ENCODE measurements at regions not wholly inside any gene's neighbourhood (a gene's known extent, or its start where the extent isn't known, plus 50 kb on each side); places are given as distances from the start of the nearest gene placed in this dataset.
A peak's percentile ranks its signal among the peaks of the same experiment; 100 is the strongest.

DNA sequence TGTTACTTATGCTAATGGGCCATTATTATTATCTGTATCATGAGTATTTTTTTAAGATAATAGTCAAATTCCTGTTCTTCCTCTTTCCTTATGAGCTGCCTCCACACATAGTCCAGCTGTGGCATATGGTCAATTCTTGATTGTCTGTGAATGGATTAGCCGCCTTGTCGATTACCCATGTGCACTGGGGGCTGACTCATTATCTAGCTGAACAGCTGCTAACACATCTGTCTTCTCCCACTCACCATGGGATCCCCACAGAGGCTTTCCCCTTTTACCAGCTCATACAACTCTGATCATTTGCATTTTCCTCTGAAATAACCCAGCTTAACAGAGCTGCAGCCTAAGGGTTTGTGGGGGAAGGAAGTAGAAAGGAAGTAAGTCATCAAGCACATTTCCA is 915.0 kb downstream of the CDH11 start:
- H3K9me2 ChIP-seq (replicated peaks; ENCODE audit: control insufficient read depth, low read length): no peaks in the 10 kb centered on the region
- no peaks in the 10 kb centered on the region for H3K36me3 ChIP-seq (ENCODE audit: control insufficient read depth, low read length)
- no peaks in the 10 kb centered on the region for H3K27me3 ChIP-seq (ENCODE audit: control insufficient read depth, low read length)
- H3K27ac ChIP-seq (ENCODE audit: low read depth, low read length): no peak overlapping the region
- no peaks in the 10 kb centered on the region for H3F3A ChIP-seq (ENCODE audit: control insufficient read depth, insufficient read depth)
- peak overlapping the region; percentile 17; the same call in 1 of the 2 replicates for H3K4me2 ChIP-seq (ENCODE audit: low read length)
- no peak for TF ChIP-seq EZH2phosphoT487 (IDR thresholded peaks at IDR 0.05; ENCODE audit: borderline replicate concordance, low read length)
- TF ChIP-seq, protein P1, sequence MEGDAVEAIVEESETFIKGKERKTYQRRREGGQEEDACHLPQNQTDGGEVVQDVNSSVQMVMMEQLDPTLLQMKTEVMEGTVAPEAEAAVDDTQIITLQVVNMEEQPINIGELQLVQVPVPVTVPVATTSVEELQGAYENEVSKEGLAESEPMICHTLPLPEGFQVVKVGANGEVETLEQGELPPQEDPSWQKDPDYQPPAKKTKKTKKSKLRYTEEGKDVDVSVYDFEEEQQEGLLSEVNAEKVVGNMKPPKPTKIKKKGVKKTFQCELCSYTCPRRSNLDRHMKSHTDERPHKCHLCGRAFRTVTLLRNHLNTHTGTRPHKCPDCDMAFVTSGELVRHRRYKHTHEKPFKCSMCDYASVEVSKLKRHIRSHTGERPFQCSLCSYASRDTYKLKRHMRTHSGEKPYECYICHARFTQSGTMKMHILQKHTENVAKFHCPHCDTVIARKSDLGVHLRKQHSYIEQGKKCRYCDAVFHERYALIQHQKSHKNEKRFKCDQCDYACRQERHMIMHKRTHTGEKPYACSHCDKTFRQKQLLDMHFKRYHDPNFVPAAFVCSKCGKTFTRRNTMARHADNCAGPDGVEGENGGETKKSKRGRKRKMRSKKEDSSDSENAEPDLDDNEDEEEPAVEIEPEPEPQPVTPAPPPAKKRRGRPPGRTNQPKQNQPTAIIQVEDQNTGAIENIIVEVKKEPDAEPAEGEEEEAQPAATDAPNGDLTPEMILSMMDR (IDR thresholded peaks at IDR 0.05; ENCODE audit: low read depth, low read length, poor library complexity, severe bottlenecking): no peak
- H3K4me3 ChIP-seq (ENCODE audit: low read length): no peak overlapping the region
- H3K79me2 ChIP-seq (ENCODE audit: control insufficient read depth, low read length): no peaks in the 10 kb centered on the region
- no peaks in the 10 kb centered on the region for H3K9me3 ChIP-seq (ENCODE audit: control insufficient read depth, insufficient read depth, low read length)
- H3K4me1 ChIP-seq (ENCODE audit: control insufficient read depth, low read length): peaks cover 10% of the 10 kb centered on the region
- H4K20me1 ChIP-seq (ENCODE audit: control insufficient read depth, insufficient read depth, low read depth, low read length): no peaks in the 10 kb centered on the region

DNA sequence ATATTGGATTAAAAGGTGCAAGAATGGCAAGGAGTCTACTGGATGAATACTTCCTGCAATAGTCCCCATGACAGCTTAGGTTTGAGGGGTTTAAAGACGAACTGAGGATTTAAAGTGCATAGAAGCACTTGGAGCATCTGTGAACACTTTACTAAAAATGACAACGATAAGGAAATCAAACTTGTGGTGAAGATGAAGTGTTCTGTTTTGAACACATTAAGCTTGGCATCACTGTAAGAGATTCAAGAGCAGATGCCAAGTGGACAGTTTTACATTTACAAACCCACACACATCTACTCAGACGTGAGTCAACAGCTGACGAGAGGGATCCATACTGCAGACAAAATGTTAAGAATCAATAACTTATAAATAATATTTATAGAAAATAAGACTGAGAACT is 918.7 kb downstream of the CDH11 start:
- H3K79me2 ChIP-seq (ENCODE audit: control insufficient read depth, low read length): no peaks in the 10 kb centered on the region
- H3K36me3 ChIP-seq (ENCODE audit: control insufficient read depth, low read length): no peaks in the 10 kb centered on the region
- no peak overlapping the region for H3K27ac ChIP-seq (ENCODE audit: low read depth, low read length)
- H3F3A ChIP-seq (ENCODE audit: control insufficient read depth, insufficient read depth): no peaks in the 10 kb centered on the region
- no peaks in the 10 kb centered on the region for H3K27me3 ChIP-seq (ENCODE audit: control insufficient read depth, low read length)
- H3K4me1 ChIP-seq (ENCODE audit: control insufficient read depth, low read length): peaks cover 10% of the 10 kb centered on the region
- no peaks in the 10 kb centered on the region for H3K9me2 ChIP-seq (replicated peaks; ENCODE audit: control insufficient read depth, low read length)
- no peaks in the 10 kb centered on the region for H4K20me1 ChIP-seq (ENCODE audit: control insufficient read depth, insufficient read depth, low read depth, low read length)
- no peaks in the 10 kb centered on the region for H3K9me3 ChIP-seq (ENCODE audit: control insufficient read depth, insufficient read depth, low read length)
- H3K4me2 ChIP-seq (ENCODE audit: low read length): no peak overlapping the region
- TF ChIP-seq, protein P1 (IDR thresholded peaks at IDR 0.05; ENCODE audit: low read depth, low read length, poor library complexity, severe bottlenecking): no peak
- no peak for TF ChIP-seq EZH2phosphoT487 (IDR thresholded peaks at IDR 0.05; ENCODE audit: borderline replicate concordance, low read length)
- H3K4me3 ChIP-seq (ENCODE audit: low read length): no peak overlapping the region

DNA sequence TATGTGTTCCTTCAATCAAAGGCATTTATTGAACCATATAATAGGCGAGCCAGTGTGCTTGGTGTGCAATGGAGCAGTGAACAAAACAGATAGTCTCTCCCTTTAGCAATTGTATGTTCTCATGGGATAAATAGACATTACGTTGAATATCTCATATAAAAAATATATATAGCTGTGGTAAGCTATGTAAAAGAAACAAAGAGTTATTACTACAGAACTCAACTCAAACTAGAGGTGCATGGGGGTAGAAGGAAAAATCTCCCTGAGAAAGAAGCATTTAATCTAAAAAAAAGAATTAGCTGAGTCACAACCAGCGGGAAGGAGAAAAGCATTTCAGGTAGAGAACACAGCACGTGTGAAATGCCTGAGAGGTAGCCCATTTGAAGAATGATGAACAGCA is 919.3 kb downstream of the CDH11 start:
- Histone ChIP-seq H3K4me2 (ENCODE audit: low read length) (no peak overlapping the region), H3K27me3 (ENCODE audit: control insufficient read depth, low read length) (no peaks in the 10 kb centered on the region), H3K4me1 (ENCODE audit: control insufficient read depth, low read length) (peaks cover 10% of the 10 kb centered on the region), H3K4me3 (ENCODE audit: low read length) (no peak overlapping the region), H3K9me2 (replicated peaks; ENCODE audit: control insufficient read depth, low read length) (no peaks in the 10 kb centered on the region), H3K79me2 (ENCODE audit: control insufficient read depth, low read length) (no peaks in the 10 kb centered on the region), H3F3A (ENCODE audit: control insufficient read depth, insufficient read depth) (no peaks in the 10 kb centered on the region), H3K9me3 (ENCODE audit: control insufficient read depth, insufficient read depth, low read length) (no peaks in the 10 kb centered on the region), H3K27ac (ENCODE audit: low read depth, low read length) (no peak overlapping the region), H3K36me3 (ENCODE audit: control insufficient read depth, low read length) (no peaks in the 10 kb centered on the region), H4K20me1 (ENCODE audit: control insufficient read depth, insufficient read depth, low read depth, low read length) (no peaks in the 10 kb centered on the region)
- TF ChIP-seq, protein P1 (IDR thresholded peaks at IDR 0.05; ENCODE audit: low read depth, low read length, poor library complexity, severe bottlenecking): no peak
- no peak for TF ChIP-seq EZH2phosphoT487 (IDR thresholded peaks at IDR 0.05; ENCODE audit: borderline replicate concordance, low read length)

DNA sequence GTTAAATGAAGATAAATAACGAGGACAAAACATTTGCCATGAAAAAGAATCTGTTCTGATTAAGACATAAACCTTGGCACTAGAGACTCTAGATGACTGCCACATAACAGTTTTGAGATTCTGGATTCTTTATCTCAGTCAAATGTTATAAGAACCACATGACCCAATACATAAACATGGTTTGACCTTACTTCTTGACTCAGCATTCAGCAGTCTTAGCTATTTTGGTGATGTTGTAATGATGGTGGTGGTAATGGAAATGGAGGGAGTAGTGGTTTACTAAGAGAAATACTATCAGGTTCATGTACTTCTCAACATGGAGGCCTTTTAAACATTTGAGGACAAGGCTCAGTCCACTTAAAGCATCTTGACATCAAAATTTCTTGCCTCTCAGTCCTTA is 925.4 kb downstream of the CDH11 start:
- Histone ChIP-seq H3K4me3 (ENCODE audit: low read length) (no peak overlapping the region), H3K27ac (ENCODE audit: low read depth, low read length) (no peak overlapping the region)
- TF ChIP-seq, protein P1 (IDR thresholded peaks at IDR 0.05; ENCODE audit: low read depth, low read length, poor library complexity, severe bottlenecking): no peak

More for the DNA sequence above, 925.4 kb downstream of the CDH11 start:
- H3K36me3 ChIP-seq (ENCODE audit: control insufficient read depth, low read length): no peaks in the 10 kb centered on the region
- H3K27me3 ChIP-seq (ENCODE audit: control insufficient read depth, low read length): no peaks in the 10 kb centered on the region
- no peaks in the 10 kb centered on the region for H4K20me1 ChIP-seq (ENCODE audit: control insufficient read depth, insufficient read depth, low read depth, low read length)
- H3F3A ChIP-seq (ENCODE audit: control insufficient read depth, insufficient read depth): no peaks in the 10 kb centered on the region
- H3K79me2 ChIP-seq (ENCODE audit: control insufficient read depth, low read length): no peaks in the 10 kb centered on the region
- H3K4me2 ChIP-seq (ENCODE audit: low read length): no peak overlapping the region
- no peaks in the 10 kb centered on the region for H3K9me3 ChIP-seq (ENCODE audit: control insufficient read depth, insufficient read depth, low read length)
- H3K4me1 ChIP-seq (ENCODE audit: control insufficient read depth, low read length): no peaks in the 10 kb centered on the region
- H3K9me2 ChIP-seq (replicated peaks; ENCODE audit: control insufficient read depth, low read length): no peaks in the 10 kb centered on the region

Measured in DOHH2 (cell line).